SK-MEL-5 (cell line): ENCODE measurements at regions not wholly inside any gene's neighbourhood (a gene's known extent, or its start where the extent isn't known, plus 50 kb on each side); places are given as distances from the start of the nearest gene placed in this dataset.

ENCODE experiments used
- DNase-seq: peaks from one replicate; pipeline ENCODE4 v3.0.0-alpha.2; 2016; ENCODE audit warnings: low read depth, low spot score
- in situ Hi-C: cut with HindIII; loops from 2 replicates; pipeline ENCODE4 v1.10.0; 2016; ENCODE audit warnings: low sequenced_read_pairs, high pct_unique_total_duplicates, low pct_unique_long_range_greater_than_20kb

- no peak for DNase-seq
- in situ Hi-C loops, result no loop called here
These were observed 336.6 kb downstream of the HGF start for GRCh38 chr7:81433206-81433605.

DNA sequence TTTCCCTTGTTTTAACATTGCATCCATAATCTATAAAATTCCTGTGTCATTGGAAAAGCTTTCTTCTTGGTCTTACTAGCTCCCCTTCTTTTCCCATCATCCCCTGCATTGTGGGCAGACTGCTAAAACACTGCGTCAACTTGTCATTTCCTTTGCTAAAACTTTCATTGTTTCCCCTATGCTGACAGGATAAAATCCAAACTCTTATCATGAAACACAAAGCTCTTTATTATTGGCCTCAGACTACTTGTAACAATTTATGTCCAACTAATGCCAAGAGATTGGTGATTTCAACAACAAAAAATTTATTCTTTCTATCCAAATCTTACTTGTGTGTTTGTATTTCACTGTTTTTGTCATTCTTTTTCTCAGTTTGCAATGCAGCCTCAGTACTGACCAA is 339.1 kb downstream of the HGF start:
- in situ Hi-C loops, result no loop called here

GRCh38 chr7:81430150-81430549 is 339.7 kb downstream of the HGF start:
- in situ Hi-C loops, result no loop called here
- DNase-seq, result peak; percentile 34

More for the DNA sequence above, 339.1 kb downstream of the HGF start:
- no peak for DNase-seq

DNA sequence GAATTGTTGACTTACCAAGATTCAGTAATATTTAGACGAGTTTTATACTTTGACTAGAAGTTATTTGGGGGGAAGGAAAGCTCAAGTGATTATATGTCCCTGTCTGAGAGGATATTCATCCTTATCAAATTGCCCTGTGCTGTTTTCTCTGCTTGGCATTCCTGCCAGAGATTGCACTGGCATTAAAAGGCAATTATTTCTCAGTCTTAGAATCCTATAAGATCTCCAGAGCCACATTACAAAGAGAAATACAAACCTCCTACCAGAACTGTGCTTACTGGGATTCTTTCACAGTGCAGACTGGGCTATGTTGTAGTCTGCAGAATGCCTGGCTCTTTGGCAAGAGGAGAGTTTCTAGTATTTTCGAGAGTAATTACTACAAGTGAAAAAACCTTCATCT is 342.4 kb downstream of the HGF start:
- in situ Hi-C loops, result no loop called here
- DNase-seq, result no peak

GRCh38 chr7:81420526-81421226 is 349.2 kb downstream of the HGF start:
- in situ Hi-C loops, result no loop called here
- no peak for DNase-seq

- in situ Hi-C loops, result no loop called here
- no peak for DNase-seq
These were observed 350.1 kb downstream of the HGF start for GRCh38 chr7:81419731-81420130.

GRCh38 chr7:81416659-81417058 is 353.2 kb downstream of the HGF start:
- DNase-seq, result no peak
- in situ Hi-C loops, result no loop called here

- no peak for DNase-seq
- in situ Hi-C loops, result no loop called here
These were observed 354.7 kb downstream of the HGF start for GRCh38 chr7:81415181-81415580.

DNA sequence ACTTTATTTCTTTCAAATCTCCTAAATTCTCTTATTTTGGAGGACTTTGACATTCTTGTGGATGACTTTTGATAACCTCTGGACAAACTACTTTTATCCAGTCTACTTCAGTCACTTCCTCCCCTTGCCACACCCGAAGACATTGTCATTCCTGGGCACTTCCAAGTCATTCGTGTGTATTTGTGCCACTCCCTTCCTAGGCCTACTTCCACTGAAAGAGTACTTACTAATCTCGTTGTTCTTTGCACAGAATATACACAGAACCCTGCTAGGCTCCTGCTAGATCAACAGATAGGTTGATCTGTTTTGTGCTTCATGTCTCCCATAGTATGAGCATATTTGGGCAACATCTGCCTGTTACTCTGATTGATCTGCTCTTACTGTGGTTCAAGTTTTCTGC is 355.4 kb downstream of the HGF start:
- DNase-seq, result no peak
- in situ Hi-C loops, result no loop called here

DNA sequence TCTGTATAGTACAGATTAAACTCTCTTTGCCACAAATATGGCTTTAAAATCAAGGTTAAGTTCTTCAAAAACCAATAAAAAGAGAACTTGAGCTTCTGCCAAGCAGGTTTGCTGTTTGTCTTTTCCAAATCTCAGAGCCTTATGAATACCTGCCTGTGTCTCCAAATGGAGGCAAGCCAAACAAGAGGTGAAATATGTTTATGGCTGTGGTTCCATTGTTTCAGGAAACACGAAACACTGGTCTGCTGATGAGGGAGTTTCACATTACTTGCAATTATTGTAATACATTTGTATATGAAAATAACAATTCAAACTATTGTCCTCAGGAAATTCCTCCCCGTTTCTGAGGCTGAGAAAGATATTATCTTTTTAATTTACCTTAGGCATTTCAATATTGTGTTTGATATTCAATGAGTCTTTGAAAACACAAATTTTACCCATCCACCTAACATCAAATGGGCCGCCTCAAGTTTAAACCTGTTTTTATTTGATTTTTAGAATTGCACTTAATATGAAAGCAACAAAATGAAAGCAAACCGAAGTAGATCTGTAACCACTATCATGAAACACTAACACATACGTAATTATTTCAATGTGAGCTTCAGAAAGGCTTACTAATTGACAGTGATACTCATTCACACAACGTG is 359.3 kb downstream of the HGF start:
- in situ Hi-C loops, result no loop called here
- DNase-seq, result peak; percentile 66

DNA sequence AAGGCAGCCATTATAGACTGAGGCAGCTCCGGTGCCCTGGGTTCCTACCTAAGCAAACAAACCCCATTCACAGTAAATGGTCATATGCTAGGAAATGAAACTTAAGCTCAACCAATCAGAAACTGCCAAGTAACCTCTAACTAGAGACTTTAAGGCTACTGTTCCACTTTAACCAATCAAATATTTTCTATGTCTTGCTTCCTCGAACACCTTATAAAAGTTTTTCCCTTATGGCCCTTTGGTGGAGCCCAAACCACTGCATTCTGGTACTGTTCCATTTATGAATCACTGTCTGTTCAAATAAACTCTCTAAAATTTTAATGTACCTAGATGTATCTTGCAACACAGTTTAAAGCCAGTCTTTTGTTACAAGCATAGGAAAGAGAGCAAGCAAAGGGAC is 361.1 kb downstream of the HGF start:
- in situ Hi-C loops, result no loop called here
- DNase-seq, result no peak

DNA sequence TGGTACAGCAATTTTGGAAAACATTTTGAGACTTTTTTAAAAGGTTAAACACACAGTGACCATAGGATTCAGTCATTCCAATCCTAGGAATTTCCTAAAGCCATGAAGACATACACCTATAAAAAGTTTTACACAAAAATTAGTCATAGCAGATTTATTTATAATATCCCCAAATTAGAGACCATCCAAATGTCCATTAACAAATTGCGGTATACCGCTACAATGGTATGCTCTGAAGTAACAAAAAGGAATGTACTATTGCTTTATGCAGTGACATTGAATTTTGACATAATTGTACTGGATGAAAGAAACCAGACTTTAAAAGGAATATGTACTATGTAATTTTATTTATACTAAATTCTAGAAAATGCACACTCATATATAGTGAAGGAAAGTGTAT is 362.8 kb downstream of the HGF start:
- in situ Hi-C loops, result no loop called here

DNA sequence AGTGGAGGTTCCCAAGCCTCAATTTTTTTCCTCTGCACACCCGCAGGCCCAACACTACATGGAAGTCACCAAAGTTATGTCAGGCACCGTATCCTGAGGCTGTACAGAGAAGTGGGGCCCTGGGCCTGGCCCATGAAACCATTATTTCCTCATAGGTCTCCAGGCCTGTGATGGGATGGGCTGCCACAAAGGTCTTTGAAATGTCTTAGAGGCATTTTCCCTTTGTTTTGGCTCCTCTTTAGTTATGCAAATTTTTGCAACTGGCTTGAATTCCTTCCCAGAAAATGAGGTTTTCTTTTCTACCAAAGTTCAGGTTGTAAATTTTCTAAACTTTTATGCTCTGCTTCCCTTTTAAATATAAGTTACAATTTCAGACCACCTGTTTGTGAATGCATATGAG is 365.2 kb downstream of the HGF start:
- no peak for DNase-seq
- in situ Hi-C loops, result no loop called here

More for the DNA sequence above, 362.8 kb downstream of the HGF start:
- DNase-seq, result no peak

GRCh38 chr7:81402227-81402626 is 367.6 kb downstream of the HGF start:
- no peak for DNase-seq
- in situ Hi-C loops, result no loop called here

DNA sequence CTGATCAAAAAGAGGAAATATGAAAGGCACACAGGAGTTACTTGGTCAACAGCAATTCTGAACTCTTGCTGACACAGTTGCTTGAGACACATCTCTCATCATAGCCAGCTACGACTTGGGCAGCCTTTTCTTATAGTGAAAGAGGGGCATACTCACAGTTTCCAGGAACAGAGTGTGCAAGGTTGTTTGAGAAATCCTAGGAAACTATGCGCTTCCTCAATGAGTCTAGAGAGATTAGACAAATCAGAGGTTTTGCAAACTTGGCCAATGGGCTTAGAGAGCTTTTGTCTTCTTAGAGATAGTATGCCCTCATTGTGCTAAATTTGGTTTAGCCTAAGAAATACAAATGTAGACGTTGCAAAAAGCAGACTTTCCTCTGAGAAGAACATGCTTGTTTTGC is 370.4 kb downstream of the HGF start:
- in situ Hi-C loops, result no loop called here
- DNase-seq, result no peak

- in situ Hi-C loops, result no loop called here
- no peak for DNase-seq
These were observed 375.8 kb downstream of the HGF start for GRCh38 chr7:81394029-81394428.

- in situ Hi-C loops, result no loop called here
- no peak for DNase-seq
These were observed 376.8 kb downstream of the HGF start for GRCh38 chr7:81393018-81393417.

DNA sequence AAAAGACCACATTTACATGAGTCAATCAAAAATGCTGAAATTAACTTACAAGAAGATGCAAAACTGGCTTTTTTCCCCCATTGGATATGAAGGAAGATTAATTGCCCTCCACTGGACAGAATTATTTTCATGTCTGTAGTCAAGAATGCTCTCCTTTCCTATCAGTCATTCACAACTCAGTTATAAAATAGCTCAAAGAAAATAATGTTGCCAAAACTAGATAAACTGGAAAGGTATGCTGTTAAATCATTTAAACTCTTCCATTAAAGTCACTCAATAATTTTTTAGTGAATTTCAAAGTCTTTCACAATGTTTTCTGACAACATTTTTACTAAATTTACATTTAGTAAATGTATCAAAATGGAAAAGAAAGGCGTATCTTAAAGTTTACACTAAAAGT is 384.5 kb downstream of the HGF start:
- in situ Hi-C loops, result no loop called here
- DNase-seq, result no peak

- no peak for DNase-seq
- in situ Hi-C loops, result no loop called here
These were observed 386.0 kb downstream of the HGF start for GRCh38 chr7:81383846-81384245.
